Activated CD4-positive, CD25-positive, alpha-beta regulatory T cell treated with anti-CD3 and anti-CD28 coated beads, Interleukin-2, amount 50 U/mL, for 16 hours (primary cell): ENCODE measurements at regions not wholly inside any gene's neighbourhood (a gene's known extent, or its start where the extent isn't known, plus 50 kb on each side); places are given as distances from the start of the nearest gene placed in this dataset.

ENCODE experiments used
- DNase-seq: peaks from one replicate; pipeline ENCODE4 v3.0.0-alpha.2; 2020; ENCODE audit warnings: low read depth, low spot score

DNA sequence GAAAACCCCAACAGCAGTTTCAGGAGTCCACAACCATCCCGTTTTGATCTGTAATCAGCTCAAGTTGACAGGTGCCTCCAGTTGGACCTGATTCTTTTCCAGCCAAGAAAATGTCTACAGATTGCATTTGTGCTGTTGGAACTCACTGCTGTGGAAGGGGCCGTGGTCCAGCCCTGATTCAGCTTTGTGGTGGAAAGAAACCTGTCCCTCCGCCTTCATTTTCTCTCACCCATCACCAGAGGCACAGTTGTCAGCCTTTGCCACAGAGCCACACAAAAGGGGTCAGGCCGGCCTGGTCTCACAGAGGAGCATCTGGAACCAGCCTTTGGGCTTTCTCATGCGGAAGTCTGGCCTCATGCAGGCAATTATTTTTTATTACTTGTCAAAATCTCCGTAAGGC lies 483.6 kb downstream of the GADD45G start:
- no peak for DNase-seq

DNA sequence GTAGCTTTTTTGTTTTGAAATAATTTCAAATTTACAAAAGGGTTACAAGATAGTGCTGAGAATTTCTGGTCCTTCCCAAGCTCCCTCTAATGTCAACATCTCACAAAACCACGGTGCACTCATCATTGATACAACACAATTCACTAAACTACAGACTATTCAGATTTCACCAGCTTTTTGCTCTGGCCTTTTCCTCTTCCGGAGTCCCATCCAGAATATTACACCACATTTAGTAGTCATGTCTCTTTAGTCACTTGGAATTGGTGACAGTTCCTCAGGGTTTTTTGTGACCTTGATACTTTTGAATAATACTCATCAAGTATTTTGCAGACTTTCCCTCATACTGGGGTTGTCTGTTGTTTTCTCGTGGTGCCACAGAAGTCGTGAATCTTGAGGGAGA lies 484.0 kb downstream of the GADD45G start:
- no peak for DNase-seq

DNA sequence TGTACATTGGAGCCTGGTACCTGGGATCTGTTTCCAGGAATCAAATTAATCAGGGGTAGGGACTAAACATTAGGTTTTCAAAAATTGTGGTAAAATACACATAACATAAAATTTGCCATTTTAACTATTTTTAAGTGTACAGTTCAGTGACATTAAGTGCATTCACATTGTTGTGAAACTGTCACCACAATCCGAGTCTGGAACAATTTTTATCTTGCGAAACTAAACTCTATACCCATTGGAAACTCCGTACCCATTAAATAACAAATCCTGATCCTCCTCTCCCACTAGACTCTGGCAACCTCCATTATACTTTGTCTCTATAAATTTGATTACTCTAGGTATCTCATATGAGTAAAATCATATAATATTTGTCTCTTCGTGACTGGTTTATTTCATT lies 486.2 kb downstream of the GADD45G start:
- DNase-seq, result no peak

DNA sequence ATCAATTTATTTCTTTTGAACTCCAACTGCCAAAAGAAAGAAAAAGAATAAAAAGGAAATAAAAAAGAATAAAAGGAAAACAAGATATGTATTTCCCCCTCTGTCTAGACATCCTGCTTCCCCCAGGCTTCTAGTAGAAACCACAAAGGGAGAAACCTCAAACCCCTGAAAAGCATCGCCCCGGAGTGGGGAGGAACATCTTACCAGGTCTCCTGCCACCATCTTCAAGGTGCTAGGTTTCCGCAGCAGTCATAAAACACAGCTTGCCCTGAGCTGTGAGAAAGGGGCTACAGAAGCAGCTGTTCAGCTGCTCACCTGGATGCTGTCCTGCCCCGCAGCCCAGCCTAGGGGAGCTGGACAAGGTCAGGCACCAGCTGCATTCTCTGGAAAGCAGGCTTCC lies 487.7 kb downstream of the GADD45G start:
- no peak for DNase-seq

DNA sequence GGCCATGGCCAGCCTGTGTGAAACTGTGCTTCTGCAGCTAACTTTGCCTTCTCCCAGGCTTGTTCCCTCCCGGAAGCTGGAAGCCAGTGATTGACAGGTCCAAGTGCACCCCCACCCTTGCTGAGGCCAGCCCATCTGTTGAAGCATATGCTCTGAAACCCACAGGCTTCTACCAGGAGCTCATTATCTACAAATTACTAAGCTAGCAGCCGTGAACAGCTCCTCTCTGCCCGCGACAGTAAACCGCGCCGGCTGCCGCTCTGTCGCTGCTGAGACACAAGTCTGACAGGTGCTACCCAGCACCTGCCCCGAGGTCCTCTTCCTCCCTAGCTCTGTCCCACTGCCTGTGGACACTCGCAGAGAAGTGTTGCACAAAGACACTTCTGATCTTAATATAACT lies 490.9 kb downstream of the GADD45G start:
- no peak for DNase-seq

DNA sequence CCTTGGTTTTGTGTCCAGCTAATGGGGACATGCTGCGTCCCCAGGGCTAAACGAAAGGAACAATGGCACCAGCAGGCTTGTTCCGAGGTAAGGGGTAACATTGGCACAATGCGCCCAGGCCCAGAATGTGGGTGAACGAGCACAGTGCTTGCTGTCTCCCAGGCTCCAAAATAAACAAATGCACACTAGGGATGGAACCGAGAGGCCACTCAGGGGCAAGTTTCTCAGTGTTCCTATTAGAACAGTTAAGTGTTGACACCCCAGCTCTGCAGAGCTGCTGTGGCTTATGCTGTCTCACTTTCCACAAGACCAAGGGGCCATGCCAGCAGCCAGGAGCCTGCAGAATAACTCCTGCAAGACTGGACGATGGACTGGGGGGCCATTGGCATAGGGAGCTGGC lies 492.4 kb downstream of the GADD45G start:
- DNase-seq, result no peak

DNA sequence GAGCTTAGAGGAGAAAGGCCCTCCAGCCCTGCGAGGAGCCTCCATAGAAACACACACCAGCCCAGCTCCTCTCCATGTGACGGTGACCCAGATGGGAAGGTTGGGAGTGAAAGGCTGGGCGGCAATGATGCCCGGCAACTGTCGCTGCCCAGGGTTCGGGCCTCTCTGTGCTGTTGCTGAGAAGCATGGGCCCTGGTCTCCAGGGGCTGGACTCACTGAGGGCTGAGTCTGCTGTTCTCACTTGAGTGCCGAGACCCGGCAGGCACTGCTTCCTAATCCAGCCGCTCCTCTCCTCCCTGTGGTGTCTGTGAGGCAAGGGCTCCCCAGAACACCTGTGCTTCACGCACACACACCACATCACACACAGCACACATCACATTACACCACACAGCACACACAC lies 493.6 kb downstream of the GADD45G start:
- DNase-seq, result no peak

DNA sequence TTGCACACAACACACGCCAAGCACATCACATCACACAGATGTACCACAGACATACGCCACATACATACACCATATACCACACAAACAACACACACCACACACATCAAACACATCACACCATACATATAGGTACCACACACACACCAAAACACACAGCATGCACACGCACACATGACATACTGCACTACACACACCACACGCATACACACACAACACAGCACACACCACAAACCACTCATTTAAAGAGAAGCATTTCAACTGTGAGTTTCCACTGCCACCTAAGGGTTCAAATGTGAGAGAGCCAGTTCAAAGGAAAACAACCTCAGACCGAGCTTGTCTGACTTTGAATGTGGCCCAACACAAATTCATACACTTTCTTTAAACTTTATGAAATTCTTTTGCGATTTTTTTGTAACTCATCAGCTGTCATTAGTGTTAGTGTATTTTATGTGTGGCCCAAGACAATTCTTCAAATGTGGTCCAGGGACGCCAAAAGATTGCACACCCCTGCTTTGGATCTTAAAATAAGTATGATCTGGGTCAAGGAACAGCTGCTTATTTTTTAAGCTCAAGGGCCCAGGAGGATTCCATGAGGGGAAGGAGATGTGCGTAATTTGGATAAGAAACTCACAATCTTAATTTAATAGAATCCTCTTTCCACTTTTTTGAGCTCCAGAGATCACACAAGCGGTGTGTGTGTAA lies 494.6 kb downstream of the GADD45G start:
- DNase-seq, result no peak

DNA sequence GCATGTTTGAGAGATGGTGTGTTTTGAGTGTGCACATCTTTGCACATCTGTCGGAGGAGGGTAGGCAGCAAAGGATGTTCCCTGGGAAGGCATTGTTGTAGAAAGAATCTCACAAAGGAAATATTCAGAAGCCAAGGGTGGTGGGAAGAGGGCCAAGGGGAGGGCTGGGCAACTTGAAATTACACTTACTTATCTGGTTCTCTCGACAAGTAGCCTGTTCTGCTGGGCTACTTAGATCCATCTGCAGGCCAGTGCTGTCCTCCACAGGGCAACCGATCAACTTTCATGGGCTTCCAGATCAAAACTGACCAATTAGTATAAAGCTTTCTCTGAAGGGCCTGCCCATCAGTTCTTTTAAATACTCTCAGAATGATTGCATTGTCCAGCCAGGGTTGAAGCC lies 495.2 kb downstream of the GADD45G start:
- no peak for DNase-seq

DNA sequence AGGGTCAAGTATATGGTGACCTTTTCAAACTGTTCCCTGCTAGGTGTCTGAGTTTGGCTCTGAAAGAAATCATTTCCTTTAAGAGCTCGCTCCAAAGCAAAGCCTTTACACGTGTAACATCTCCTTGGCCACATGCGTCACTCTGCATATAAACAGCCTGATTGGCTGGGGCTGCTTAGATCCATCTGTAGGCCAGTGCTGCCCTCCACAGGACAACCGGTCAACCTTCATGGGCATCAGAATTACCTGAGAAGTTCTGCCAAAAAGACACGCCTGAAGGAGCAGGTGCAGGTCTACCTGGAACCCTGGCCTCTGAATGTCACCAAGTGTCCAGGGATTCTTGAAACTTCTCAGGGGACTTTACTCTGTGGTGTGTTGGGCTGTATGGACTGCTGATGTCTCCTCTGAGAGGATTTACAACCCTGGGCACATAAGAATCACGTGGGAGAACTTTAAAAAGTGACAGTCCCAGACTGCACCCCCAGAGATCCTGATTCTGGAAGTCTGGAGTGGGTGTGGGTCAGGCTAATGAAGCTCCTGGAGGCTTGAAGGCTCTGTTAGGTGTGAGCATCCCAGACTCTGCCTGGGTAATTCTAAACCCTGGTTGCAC lies 497.6 kb downstream of the GADD45G start:
- peak; percentile 45 for DNase-seq

DNA sequence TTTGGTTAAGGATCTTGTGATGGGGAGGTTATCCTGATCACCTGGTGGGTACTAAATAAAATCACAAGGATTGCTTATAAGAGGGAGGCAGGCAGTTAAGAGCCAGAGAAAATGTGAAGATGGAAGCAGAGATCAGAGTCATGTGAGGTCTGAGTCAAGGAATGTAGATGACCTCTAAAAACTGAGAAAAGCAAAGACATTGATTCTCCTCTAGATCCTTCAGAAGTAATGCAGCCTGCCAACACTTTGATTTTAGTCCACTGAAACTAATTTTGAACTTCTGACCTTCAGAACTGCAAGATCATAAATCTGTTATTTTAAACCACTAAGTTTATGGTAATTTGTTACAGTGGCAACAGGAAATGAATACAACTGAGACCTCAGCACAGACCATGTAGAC lies 499.0 kb downstream of the GADD45G start:
- DNase-seq, result no peak

DNA sequence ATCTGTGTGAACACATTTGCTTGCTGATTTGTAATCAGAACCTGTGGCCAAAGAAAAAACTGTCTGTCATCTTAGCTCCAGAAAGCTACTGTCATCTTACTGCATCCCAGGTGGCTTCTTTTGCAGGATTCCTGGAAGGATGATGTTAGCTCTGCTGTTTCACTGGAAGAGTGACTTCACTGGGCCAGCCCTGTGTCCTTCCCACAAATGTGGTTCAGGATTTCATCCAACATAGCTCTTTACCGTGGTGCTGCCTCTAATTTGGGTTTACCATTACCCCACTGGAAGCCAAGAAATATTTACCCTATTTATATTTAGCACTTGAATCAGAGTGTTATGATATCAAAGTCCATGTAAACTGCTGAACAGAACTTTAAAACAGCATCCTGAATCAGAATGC lies 501.0 kb downstream of the GADD45G start:
- no peak for DNase-seq

DNA sequence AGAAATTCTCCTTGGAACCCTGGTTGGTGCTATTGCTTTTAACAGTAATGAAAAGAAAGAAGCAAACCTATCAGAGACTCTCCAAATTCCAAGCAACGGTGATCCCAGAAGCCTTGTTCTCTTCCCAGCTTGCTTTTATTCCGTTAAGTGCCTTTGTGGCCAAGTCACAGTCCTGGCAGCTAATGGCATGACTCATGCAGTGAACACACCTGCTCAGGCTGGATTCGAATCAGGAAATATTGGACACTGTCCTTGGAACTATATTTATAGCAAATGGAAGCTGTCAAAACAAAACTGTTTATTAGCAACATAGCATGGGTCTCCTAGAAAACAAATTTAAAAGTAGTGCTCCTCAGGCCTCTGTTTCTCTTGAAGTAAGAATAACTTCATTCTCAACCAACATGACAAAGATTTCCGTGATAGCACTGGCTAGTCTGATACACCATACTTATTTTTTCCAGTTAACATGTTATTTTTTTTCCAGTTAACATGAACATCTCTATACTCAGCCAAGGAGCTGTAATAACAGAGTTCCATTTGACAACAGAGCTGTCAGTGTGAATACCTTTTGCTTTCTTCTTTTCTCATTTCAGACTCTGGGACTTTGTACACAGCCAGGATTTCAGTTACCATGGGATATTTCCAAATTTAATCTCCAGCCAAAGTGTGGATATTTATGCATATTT lies 502.4 kb downstream of the GADD45G start:
- DNase-seq, result no peak

DNA sequence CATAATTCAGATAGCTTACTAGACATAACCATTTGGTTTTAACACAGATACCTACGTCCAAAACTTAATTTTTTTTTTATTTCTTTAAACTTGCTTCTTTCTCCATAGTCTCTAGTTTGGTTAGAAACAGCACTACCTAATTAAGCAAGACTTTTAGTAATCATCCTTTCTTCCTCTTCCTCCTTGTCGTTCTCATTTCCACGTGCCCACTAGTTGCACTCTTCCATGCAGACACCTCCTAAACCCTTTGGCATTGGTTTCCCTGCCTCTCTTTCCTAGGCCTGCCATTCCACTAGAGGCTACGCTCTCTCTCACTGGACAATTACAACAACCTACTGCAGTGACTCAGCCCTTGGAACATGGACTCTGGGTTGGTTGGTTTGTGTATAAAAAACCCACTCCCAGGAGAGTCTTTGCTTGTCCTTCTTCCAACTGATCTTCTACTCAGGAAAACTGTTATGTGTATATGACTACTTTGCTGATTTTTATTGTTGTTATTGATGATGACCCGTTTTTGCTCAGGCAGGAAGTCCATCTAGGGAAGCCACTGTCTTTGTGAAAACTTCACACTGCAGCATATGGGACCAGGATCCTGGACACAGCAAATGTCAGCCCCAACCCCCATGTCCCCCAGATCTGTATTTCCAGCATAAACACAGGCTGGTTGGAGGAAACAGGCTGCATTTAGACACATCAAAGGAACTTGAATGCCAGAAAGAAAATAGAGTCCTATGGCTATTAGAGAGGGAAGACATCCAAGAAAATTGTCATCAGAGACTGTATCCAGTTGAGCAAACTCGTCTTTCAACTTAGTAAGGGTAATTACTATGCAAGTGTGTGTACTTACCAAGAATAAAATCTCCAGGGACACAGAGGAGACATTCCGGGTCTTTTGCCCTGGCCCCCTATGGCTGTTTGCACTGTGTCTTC lies 503.2 kb downstream of the GADD45G start:
- no peak for DNase-seq

DNA sequence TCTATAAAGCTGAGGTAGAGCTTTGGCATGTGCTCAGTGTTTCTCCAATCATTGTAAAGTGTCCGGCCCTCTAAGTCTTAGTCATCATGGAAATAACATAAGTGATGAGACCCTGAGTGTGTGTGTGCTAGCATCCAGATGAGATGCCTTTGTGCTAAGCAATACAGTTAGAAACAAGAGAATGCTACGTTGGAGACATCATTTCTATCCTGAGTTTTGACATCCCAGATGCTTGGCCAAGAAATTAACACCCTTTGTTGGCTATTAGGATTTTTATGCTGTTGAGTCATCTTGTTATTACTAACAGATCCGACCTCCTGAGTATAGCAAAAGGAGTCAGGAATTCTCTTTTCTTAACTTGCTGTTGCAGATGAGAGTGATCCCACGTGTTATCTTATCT lies 508.0 kb downstream of the GADD45G start:
- DNase-seq, result no peak

DNA sequence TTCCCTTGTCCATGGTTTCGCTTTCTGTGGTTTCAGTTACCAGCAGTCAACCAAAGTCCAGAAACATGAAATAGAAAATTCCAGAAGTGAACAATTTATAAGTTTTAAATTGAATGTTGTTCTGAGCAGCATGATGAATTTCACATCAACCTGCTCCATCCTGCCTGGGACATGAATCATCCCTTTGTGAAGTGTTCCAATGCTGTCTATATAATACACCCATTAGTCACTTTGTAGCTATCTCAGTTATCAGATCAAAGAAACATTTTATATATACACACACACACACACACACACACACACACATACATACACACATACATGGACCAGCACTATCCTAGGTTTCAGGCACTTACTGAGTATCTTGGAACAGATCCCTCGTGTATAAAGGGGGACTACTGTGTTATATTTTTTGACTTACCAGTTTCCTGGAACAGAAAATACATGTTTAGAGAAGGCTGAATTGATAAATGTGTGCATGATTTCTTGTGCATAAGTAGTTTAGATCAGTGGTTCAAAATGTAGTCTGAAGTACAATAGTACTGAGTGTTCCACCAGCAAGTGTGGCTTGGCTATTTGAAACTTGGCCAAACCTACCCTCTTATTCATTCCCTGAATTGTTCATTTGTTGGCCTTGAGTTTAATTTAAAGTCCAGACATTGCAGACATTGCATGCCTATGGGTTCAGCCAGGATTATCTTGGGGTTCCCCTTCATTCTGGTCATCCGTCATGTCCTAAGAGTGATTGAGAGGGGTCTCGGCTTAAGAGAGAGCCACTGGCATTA lies 510.0 kb downstream of the GADD45G start:
- no peak for DNase-seq

DNA sequence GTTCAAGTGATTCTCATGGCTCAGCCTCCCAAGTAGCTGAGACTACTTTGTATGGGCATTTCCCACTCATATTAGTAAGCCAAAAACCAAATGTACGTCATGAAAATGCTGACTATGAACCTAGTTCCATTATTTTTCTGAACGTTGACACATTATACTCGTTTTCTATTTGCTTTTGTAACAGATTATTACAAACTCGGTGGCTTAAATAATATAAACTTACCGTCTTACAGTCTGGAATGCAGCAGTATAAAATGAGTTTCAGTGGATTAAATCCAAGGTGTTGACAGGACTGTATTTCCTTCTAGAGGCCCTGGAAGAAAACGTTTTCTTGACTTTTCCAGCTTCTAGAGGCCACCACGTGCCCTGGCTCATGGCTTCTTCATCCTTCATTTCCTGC lies 517.0 kb downstream of the GADD45G start:
- no peak for DNase-seq

DNA sequence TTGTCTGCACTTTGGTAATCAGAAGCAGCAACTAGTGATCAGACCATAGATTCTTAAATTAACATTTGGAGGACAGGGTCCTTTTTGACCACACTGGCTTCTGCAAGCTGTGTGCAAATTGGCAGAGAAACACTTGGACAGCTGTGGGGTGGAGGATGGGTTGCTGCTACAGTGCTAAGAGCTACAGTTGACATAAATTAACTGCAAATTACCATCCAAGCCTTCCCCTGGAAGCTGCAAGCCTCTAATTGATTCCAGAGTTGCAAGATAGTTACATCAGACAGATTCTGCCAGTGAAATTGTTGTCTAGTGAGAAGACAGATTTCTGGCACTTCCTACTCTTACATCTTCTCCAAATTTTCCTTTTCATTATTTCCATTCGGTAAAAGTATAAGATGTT lies 517.7 kb downstream of the DIRAS2 start:
- DNase-seq, result no peak

DNA sequence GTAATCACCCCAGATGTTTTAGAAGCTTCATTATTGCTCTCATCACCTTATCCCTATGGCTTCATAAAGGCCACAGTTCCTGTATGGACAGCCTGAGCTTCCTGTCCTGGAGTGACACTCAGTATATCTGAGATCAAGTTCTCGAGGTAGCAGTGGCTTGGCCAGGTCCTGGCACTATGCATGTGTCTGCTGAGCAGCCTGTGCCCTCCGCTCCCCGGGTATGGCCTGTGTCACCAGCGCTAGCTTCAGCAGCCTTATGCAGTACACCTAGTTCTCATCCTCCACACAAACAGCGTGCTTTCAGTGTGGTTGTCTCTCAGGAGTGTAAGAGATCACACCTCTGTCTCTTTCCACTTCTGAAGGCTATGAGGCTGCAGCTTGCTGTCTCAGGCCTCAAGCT lies 514.7 kb downstream of the DIRAS2 start:
- no peak for DNase-seq

DNA sequence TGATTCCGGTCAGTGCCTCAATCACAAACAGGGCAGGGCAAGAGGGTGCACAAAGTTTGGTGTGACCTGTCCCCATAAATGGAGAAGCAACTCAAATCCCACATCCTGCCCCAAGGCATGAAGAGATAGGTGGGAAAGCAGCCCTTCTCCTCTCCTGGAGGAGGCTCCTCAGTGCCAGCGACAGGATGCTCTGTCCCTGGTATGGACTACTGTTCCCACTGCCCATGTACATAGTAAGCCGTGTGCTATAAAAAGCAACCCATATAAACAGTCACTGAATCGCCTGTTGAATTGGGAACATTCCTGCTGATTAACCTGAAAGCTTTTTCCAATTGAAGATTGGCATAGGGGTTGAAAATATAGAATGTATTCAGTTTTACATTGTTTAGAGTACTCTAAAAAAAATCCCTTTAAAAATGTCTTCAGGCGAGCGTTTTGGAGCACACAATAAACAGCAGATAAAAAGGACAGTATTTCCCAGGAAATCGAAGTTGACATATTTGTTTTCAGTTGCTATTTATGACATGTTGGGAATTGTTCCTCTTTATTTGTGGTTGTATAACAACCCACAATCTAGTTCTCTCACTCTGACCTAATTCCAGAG lies 513.9 kb downstream of the DIRAS2 start:
- no peak for DNase-seq

DNA sequence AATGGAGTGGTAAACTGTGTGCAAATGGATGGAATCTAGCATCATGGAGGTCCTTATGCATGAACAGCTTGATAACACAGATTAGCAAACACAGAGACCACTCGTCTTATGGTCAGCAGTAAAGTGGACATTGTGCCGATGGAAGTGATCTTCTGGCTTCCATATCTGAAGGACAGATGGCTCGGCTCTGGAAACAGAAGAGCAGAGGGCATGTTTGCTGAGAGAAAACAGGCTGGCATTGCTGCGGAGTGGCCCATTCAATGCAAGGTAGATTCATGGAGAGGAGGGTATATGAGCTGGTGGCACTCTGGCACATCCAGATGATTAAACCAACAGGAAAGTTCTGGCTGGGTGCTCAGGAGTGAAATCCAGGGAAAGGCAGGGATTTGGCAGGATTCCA lies 513.2 kb downstream of the DIRAS2 start:
- no peak for DNase-seq
